ENCODE measurements at regions not wholly inside any gene's neighbourhood (a gene's known extent, or its start where the extent isn't known, plus 50 kb on each side); places are given as distances from the start of the nearest gene placed in this dataset.

DNA sequence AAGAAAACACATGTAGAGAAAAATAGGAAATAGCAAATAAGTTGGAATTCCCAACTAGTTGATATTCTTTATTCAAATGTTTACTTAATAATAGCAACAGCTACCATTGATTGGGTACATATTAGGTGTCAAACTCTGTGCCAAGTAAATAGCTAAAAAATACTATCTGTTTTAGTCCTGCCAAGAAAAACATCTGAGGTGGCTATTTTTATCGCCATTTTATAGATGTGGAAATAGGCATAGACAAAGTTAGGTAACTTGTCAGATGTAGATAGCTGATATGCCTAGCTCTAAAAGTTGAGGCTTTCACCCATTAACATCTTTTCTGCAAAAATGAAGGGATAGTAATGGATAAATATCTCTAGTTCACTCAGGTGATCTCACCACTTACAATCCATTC, 549.2 kb upstream of the ID4 start:
- TF ChIP-seq, protein P1, sequence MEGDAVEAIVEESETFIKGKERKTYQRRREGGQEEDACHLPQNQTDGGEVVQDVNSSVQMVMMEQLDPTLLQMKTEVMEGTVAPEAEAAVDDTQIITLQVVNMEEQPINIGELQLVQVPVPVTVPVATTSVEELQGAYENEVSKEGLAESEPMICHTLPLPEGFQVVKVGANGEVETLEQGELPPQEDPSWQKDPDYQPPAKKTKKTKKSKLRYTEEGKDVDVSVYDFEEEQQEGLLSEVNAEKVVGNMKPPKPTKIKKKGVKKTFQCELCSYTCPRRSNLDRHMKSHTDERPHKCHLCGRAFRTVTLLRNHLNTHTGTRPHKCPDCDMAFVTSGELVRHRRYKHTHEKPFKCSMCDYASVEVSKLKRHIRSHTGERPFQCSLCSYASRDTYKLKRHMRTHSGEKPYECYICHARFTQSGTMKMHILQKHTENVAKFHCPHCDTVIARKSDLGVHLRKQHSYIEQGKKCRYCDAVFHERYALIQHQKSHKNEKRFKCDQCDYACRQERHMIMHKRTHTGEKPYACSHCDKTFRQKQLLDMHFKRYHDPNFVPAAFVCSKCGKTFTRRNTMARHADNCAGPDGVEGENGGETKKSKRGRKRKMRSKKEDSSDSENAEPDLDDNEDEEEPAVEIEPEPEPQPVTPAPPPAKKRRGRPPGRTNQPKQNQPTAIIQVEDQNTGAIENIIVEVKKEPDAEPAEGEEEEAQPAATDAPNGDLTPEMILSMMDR (IDR thresholded peaks at IDR 0.05; ENCODE audit: low read depth, low read length), result no peak
- TF ChIP-seq MYC (IDR thresholded peaks at IDR 0.05; ENCODE audit: low read depth, low read length) (no peak), POLR2A (IDR thresholded peaks at IDR 0.05; ENCODE audit: extremely low read depth, insufficient read length) (no peak)
- TF ChIP-seq, protein P2, sequence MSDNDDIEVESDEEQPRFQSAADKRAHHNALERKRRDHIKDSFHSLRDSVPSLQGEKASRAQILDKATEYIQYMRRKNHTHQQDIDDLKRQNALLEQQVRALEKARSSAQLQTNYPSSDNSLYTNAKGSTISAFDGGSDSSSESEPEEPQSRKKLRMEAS (IDR thresholded peaks at IDR 0.05; ENCODE audit: low read depth, low read length), result no peak
- no peak overlapping the region for H3K4me3 ChIP-seq (ENCODE audit: low read depth, low read length)

DNA sequence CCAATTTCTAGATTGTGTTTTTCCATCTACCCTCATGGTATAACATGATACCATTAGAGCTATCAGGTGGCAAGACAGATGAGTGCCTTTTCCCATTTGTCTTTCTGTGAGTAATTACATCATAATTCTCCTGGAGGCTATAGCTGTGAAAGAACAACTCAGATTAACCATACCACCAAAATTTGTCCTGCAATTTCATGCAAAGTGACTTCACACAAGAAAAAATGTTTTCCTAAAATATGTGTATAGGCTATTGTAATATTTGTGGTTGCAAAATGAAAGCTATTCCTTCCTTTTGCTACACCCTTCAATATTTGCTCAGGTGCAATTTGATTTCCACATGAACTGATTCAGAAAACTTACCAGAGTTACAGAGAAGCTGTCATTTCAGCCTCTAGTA, 547.7 kb upstream of the ID4 start:
- TF ChIP-seq MYC (IDR thresholded peaks at IDR 0.05; ENCODE audit: low read depth, low read length) (no peak), POLR2A (IDR thresholded peaks at IDR 0.05; ENCODE audit: extremely low read depth, insufficient read length) (no peak)
- TF ChIP-seq, protein P1 (IDR thresholded peaks at IDR 0.05; ENCODE audit: low read depth, low read length), result no peak
- TF ChIP-seq, protein P2 (IDR thresholded peaks at IDR 0.05; ENCODE audit: low read depth, low read length), result no peak
- no peak for DNase-seq (ENCODE audit: low read depth)
- no peak overlapping the region for H3K4me3 ChIP-seq (ENCODE audit: low read depth, low read length)

More for the DNA sequence above, 549.2 kb upstream of the ID4 start:
- no peak for DNase-seq (ENCODE audit: low read depth)

DNA sequence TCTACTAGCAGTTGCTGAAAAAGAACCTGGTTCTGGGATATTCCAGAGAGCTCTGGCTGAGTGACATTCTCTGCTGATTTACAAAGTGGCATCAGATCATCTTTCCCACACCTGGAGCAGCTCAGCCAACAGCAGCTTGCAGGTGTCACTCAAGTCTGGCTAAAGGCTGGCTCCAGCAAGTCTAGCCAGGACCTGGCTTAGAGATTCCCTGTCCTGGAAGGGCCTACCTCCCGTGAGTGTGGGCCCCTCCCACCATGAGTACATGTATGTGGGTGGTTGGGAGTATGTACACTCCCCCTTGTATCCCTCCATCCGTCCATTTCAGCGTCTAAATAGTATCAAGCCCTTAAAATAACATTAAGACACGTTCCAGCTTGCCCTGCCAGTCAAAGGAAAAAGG, 539.3 kb upstream of the ID4 start:
- no peak overlapping the region for H3K4me3 ChIP-seq (ENCODE audit: low read depth, low read length)
- TF ChIP-seq POLR2A (IDR thresholded peaks at IDR 0.05; ENCODE audit: extremely low read depth, insufficient read length), result no peak
- no peak for TF ChIP-seq MYC (IDR thresholded peaks at IDR 0.05; ENCODE audit: low read depth, low read length)
- TF ChIP-seq, protein P1 (IDR thresholded peaks at IDR 0.05; ENCODE audit: low read depth, low read length), result no peak
- TF ChIP-seq, protein P2 (IDR thresholded peaks at IDR 0.05; ENCODE audit: low read depth, low read length), result no peak
- no peak for DNase-seq (ENCODE audit: low read depth)

DNA sequence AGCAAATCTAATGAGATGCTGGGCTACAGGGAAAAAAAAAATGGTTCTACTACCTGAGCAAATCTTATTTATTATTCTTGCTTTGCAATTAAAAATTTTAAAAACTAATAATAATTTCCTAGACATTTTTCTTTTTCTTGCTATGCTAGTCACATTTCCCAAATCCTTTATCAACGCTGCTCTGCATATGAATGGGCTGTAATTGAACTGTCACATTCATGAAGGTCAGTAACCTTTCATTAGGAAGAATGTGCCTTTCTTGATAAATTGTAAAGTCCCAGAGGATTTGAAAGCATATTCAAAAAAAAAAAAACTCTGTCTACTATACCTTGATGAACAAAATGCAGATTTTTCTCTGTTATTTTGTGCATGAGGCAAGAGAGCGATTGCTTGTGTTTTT, 538.7 kb upstream of the ID4 start:
- no peak for DNase-seq (ENCODE audit: low read depth)
- no peak for TF ChIP-seq POLR2A (IDR thresholded peaks at IDR 0.05; ENCODE audit: extremely low read depth, insufficient read length)
- TF ChIP-seq, protein P1 (IDR thresholded peaks at IDR 0.05; ENCODE audit: low read depth, low read length), result no peak
- TF ChIP-seq MYC (IDR thresholded peaks at IDR 0.05; ENCODE audit: low read depth, low read length), result no peak
- TF ChIP-seq, protein P2 (IDR thresholded peaks at IDR 0.05; ENCODE audit: low read depth, low read length), result no peak
- no peak overlapping the region for H3K4me3 ChIP-seq (ENCODE audit: low read depth, low read length)

DNA sequence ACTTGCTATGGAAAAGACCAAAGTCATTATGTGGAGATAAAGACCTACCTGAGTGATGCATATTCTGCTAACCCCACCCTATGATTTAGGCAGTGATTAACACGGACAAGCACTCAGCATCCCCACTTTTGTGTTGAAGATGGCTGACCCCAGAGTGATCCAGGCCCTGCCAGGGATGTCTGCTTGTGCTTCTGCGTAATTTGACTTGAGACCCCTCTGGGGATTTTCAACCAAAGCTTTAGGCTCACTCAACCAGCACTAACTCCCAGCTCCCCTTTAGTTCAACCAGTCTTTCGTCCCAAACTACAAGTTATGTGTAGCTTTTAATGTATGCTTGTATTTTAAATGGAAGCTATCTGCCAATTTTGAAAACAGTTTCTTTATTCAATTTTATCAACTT, 538.0 kb upstream of the ID4 start:
- DNase-seq (ENCODE audit: low read depth), result no peak
- H3K4me3 ChIP-seq (ENCODE audit: low read depth, low read length), result no peak overlapping the region
- TF ChIP-seq, protein P2 (IDR thresholded peaks at IDR 0.05; ENCODE audit: low read depth, low read length), result no peak
- TF ChIP-seq MYC (IDR thresholded peaks at IDR 0.05; ENCODE audit: low read depth, low read length), result no peak
- no peak for TF ChIP-seq POLR2A (IDR thresholded peaks at IDR 0.05; ENCODE audit: extremely low read depth, insufficient read length)
- TF ChIP-seq, protein P1 (IDR thresholded peaks at IDR 0.05; ENCODE audit: low read depth, low read length), result no peak

DNA sequence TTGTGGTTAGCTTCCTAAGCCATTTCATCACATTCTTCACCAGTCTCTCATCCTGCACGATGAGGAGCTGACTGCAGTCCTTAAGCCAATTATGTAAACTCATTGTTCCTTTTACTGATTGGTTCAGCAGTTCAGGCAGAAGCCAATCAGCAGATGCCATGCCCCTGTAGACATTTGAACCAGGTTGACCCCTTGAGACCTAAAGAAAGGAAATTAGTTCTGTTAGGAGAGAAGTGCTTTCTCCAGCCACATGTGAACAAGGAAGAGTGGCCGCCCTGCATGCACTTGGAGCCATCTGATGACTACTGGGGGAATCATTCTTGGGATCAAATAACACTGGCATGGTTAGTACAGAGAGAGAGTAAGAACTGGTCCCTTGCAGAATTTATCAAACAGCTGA, 535.2 kb upstream of the ID4 start:
- no peak overlapping the region for H3K4me3 ChIP-seq (ENCODE audit: low read depth, low read length)
- no peak for DNase-seq (ENCODE audit: low read depth)
- TF ChIP-seq POLR2A (IDR thresholded peaks at IDR 0.05; ENCODE audit: extremely low read depth, insufficient read length) (no peak), MYC (IDR thresholded peaks at IDR 0.05; ENCODE audit: low read depth, low read length) (no peak)
